Tibial nerve (tissue), 4 donors: ENCODE measurements at regions not wholly inside any gene's neighbourhood (a gene's known extent, or its start where the extent isn't known, plus 50 kb on each side); places are given as distances from the start of the nearest gene placed in this dataset.

Experiments
- DNase-seq, 2 donors: peaks; one replicate each; pipeline ENCODE4 v3.0.0-alpha.2; 2019; ENCODE audit warnings: low spot score in 2 of 2
- H3K27ac ChIP-seq, 4 donors: fragments of 200-600 bp; sonication (generic) in 3 of 4; one replicate each; pipeline ENCODE4 v1.5.1; 2017 to 2019; ENCODE audit warnings: mild to moderate bottlenecking in 1 of 4
- H3K27me3 ChIP-seq, 2 donors: fragments of 200-600 bp; sonication (generic) in 1 of 2; one replicate each; pipeline versions ENCODE4 v1.5.1 to v1.6.0; 2017 to 2019
- H3K36me3 ChIP-seq, 3 donors: fragments of 200-600 bp; sonication (generic); one replicate each; pipeline ENCODE4 v1.5.1; 2018 to 2019
- H3K4me1 ChIP-seq, 4 donors: fragments of 200-600 bp; sonication (generic) in 3 of 4; one replicate each; pipeline ENCODE4 v1.5.1; 2017 to 2019
- H3K4me3 ChIP-seq, 4 donors: fragments of 200-600 bp; sonication (generic) in 3 of 4; one replicate each; pipeline ENCODE4 v1.5.1; 2017 to 2019; ENCODE audit warnings: mild to moderate bottlenecking in 1 of 4, moderate library complexity in 1 of 4
- H3K9me3 ChIP-seq, 4 donors: fragments of 200-600 bp; sonication (generic) in 3 of 4; one replicate each; pipeline ENCODE4 v1.5.1; 2017 to 2019
- CTCF ChIP-seq, 5 experiments: fragments of 200-600 bp in 3 of 5; fragments of 450-650 bp in 2 of 5; sonication (generic) in 3 of 5; IDR thresholded peaks; one replicate each; pipeline ENCODE4 v1.5.1; 2016 to 2019; ENCODE audit warnings: antibody characterized with exemption in 5 of 5, mild to moderate bottlenecking in 3 of 5, moderate library complexity in 2 of 5
- EP300 ChIP-seq, 2 donors: sonication (generic); formaldehyde crosslinking; IDR thresholded peaks; one replicate each; pipeline ENCODE4 v1.6.1; 2017; ENCODE audit warnings: antibody characterized with exemption in 2 of 2, mild to moderate bottlenecking in 1 of 2
- POLR2A ChIP-seq, 2 donors: fragments of 450-650 bp; IDR thresholded peaks; one replicate each; pipeline ENCODE4 v1.6.1; 2017; ENCODE audit warnings: antibody characterized with exemption in 2 of 2, mild to moderate bottlenecking in 2 of 2, moderate library complexity in 2 of 2
- WGBS, 2 donors: methylation state at CpG; one replicate each; pipeline ENCODE4 v1.1.5; 2018; 5-methylcytosine and 5-hydroxymethylcytosine counted together

DNA sequence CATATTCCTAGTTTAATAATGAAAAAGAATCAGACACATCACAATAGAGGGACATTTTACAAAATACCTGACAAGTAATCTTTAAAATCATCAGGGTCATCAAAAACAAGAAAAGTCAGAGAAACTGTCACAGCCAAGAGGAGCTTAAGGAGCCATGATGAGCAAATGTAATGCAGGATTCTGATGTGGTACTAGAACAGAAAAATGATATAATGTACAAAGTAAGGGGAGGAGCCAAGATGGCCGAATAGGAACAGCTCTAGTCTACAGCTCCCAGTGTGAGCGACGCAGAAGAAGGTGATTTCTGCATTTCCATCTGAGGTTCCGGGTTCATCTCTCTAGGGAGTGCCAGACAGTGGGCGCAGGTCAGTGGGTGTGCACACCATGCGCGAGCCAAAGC, 198.0 kb upstream of the FAT3 start:
- WGBS, 2 donors, result 81 to 90% methylated on average over 7 of the region's 7 CpGs
- Histone ChIP-seq H3K4me3 (no peak overlapping the region), H3K27me3 (no peaks in the 10 kb centered on the region), H3K9me3 (peaks cover 0 to under 1% (median 0%) of the 10 kb centered on the region in 4 donors), H3K36me3 (no peaks in the 10 kb centered on the region), H3K27ac (no peak overlapping the region), H3K4me1 (no peaks in the 10 kb centered on the region)
- DNase-seq, result no peak
- TF ChIP-seq EP300 (IDR thresholded peaks at IDR 0.05) (no peak), CTCF (IDR thresholded peaks at IDR 0.05) (no peak), POLR2A (IDR thresholded peaks at IDR 0.05) (no peak)

DNA sequence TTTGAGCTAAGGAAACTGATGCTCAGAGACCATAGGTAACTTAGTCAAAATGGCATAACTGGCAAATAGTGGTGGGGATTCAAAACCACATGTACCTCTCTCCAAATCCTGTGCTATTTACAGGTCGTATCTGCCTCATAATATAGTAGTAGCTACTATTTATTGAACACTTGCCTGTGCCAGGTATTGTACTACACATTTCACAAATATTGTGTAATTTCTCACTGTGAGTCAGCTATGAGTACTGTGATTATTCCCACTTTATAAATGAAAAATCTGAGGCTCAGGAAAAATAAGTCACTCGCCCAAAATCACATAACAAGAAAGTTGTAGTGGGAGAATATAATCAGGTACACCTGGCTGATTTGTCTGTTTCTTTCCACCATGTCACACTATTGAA, 199.8 kb upstream of the FAT3 start:
- no peak overlapping the region for H3K27ac ChIP-seq
- H3K4me3 ChIP-seq, result no peak overlapping the region
- no peak for DNase-seq
- TF ChIP-seq POLR2A (IDR thresholded peaks at IDR 0.05), result no peak
- no peak for TF ChIP-seq CTCF (IDR thresholded peaks at IDR 0.05)
- TF ChIP-seq EP300 (IDR thresholded peaks at IDR 0.05), result no peak
- no peaks in the 10 kb centered on the region for H3K27me3 ChIP-seq
- 86 to 88% methylated on average over 2 of the region's 2 CpGs for WGBS, 2 donors
- no peaks in the 10 kb centered on the region for H3K36me3 ChIP-seq
- no peaks in the 10 kb centered on the region for H3K4me1 ChIP-seq
- H3K9me3 ChIP-seq, result peaks cover 0 to 6% (median 0%) of the 10 kb centered on the region in 4 donors

GRCh38 chr11:92022499-92022898, 202.1 kb upstream of the FAT3 start:
- TF ChIP-seq EP300 (IDR thresholded peaks at IDR 0.05) (no peak), CTCF (IDR thresholded peaks at IDR 0.05) (no peak), POLR2A (IDR thresholded peaks at IDR 0.05) (no peak)
- DNase-seq, result no peak
- Histone ChIP-seq H3K27ac (no peak overlapping the region), H3K4me3 (no peak overlapping the region), H3K9me3 (peaks cover 0 to 8% (median 0%) of the 10 kb centered on the region in 4 donors), H3K4me1 (no peaks in the 10 kb centered on the region), H3K36me3 (no peaks in the 10 kb centered on the region), H3K27me3 (no peaks in the 10 kb centered on the region)
- WGBS, 2 donors, result 84 to 92% methylated on average over 2 of the region's 2 CpGs

DNA sequence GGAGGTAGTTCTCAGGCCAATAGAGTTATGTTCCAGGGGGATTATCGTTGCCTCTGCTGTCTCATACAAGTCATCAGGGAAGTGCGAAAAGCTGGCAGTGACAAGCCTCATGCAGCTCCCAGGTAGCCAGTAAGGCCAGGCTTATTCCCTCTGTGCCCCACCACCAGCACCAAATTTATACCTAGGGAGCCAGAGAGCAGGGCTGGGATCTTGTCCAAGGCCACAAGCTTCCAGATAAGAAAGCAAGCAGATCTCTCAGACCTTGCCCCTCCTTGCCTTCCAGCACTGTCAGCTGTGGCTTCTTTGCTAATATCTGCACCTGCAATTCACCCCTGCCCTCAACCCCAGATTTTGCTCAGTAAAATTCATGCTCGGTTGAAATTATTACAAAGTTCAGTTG, 206.3 kb upstream of the FAT3 start:
- Histone ChIP-seq H3K27me3 (no peaks in the 10 kb centered on the region), H3K9me3 (peaks cover 0 to 37% (median 0%) of the 10 kb centered on the region in 4 donors), H3K36me3 (no peaks in the 10 kb centered on the region), H3K4me3 (no peak overlapping the region), H3K4me1 (no peaks in the 10 kb centered on the region), H3K27ac (no peak overlapping the region)
- TF ChIP-seq EP300 (IDR thresholded peaks at IDR 0.05), result no peak
- no peak for DNase-seq
- WGBS, 2 donors, result 71 to 85% methylated on average over 3 of the region's 3 CpGs

- Histone ChIP-seq H3K27me3 (no peaks in the 10 kb centered on the region), H3K27ac (no peak overlapping the region), H3K4me3 (no peak overlapping the region), H3K4me1 (no peaks in the 10 kb centered on the region), H3K36me3 (no peaks in the 10 kb centered on the region), H3K9me3 (peaks cover 0 to 10% (median 0%) of the 10 kb centered on the region in 4 donors)
- no peak for DNase-seq
- WGBS, 2 donors, result 92 to 95% methylated on average over 1 of the region's 1 CpG
- TF ChIP-seq POLR2A (IDR thresholded peaks at IDR 0.05) (no peak), EP300 (IDR thresholded peaks at IDR 0.05) (no peak), CTCF (IDR thresholded peaks at IDR 0.05) (no peak)
These were observed 216.4 kb upstream of the FAT3 start for GRCh38 chr11:92008249-92008648.

DNA sequence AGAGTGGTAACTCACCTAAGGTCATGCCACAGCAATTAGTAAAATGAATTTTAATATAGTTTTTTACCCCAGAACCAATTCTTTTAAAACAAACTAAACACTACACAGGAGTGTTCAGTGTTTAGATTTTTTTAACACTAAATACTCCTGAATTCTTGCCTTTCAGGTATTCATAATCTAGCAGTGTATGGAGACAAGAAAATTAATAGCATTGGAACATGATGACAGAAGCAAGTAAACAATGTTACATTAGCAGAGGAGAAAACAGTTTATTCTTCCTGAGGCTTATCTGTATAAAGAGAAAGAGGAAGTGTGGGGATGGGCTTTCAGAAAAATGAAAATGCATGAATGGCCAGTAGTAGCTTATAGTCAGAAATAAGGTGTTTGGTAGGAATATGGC, 222.1 kb upstream of the FAT3 start:
- H3K9me3 ChIP-seq, result no peaks in the 10 kb centered on the region
- DNase-seq, result no peak
- H3K27ac ChIP-seq, result no peak overlapping the region

More for the DNA sequence above, 222.1 kb upstream of the FAT3 start:
- Histone ChIP-seq H3K27me3 (no peaks in the 10 kb centered on the region), H3K4me1 (no peaks in the 10 kb centered on the region), H3K36me3 (no peaks in the 10 kb centered on the region), H3K4me3 (no peak overlapping the region)
- TF ChIP-seq CTCF (IDR thresholded peaks at IDR 0.05), result no peak
